GM12875 (cell line): ENCODE measurements at regions not wholly inside any gene's neighbourhood (a gene's known extent, or its start where the extent isn't known, plus 50 kb on each side); places are given as distances from the start of the nearest gene placed in this dataset.
"Not testable (repeated sequence)": the region's sequence is repeated elsewhere in the genome, so short reads cannot be mapped to it uniquely, and the experiment has no call there.

Experiments
- H3K4me3 ChIP-seq: one replicate; pipeline ENCODE4 v1.5.1; 2011; ENCODE audit warnings: low read depth, low read length, control low read depth
- CTCF ChIP-seq: IDR thresholded peaks from 2 replicates; pipeline ENCODE4 v1.5.1; 2011; ENCODE audit warnings: low read depth, mild to moderate bottlenecking, control low read depth, inconsistent platforms, low read length, moderate library complexity, borderline replicate concordance; ENCODE audit not compliant: insufficient read depth

- H3K4me3 ChIP-seq, result no peak overlapping the region
- TF ChIP-seq CTCF, result no peak
Measured at GRCh38 chr7:93707249-93707648, 132.7 kb upstream of the CALCR start.

GRCh38 chr7:93706162-93706561, 131.6 kb upstream of the CALCR start:
- not testable (repeated sequence) for H3K4me3 ChIP-seq

- H3K4me3 ChIP-seq, result no peak overlapping the region
- TF ChIP-seq CTCF, result no peak
Measured at GRCh38 chr7:93704217-93704616, 129.7 kb upstream of the CALCR start.

- no peak overlapping the region for H3K4me3 ChIP-seq
- no peak for TF ChIP-seq CTCF
Measured at GRCh38 chr7:93697901-93698300, 123.4 kb upstream of the CALCR start.

- no peak overlapping the region for H3K4me3 ChIP-seq
- TF ChIP-seq CTCF, result no peak
Measured at GRCh38 chr7:93693796-93694195, 119.3 kb upstream of the CALCR start.

GRCh38 chr7:93690021-93690420, 115.5 kb upstream of the CALCR start:
- TF ChIP-seq CTCF, result no peak
- no peak overlapping the region for H3K4me3 ChIP-seq

GRCh38 chr7:93678185-93678584, 103.7 kb upstream of the CALCR start:
- TF ChIP-seq CTCF, result no peak

More at GRCh38 chr7:93678185-93678584, 103.7 kb upstream of the CALCR start:
- no peak overlapping the region for H3K4me3 ChIP-seq
